ENCODE measurements at regions not wholly inside any gene's neighbourhood (a gene's known extent, or its start where the extent isn't known, plus 50 kb on each side); places are given as distances from the start of the nearest gene placed in this dataset.
"Not testable (repeated sequence)": the region's sequence is repeated elsewhere in the genome, so short reads cannot be mapped to it uniquely, and the experiment has no call there.

GRCh38 chr17:22102177-22102576 lies 409.9 kb downstream of the KCNJ18 start:
- Histone ChIP-seq H3K4me3 (no peak overlapping the region), H2AFZ (no peak overlapping the region), H3F3A (ENCODE audit: insufficient read depth, low read depth) (no peaks in the 10 kb centered on the region), H3K4me2 (no peak overlapping the region), H3K27me3 (ENCODE audit: insufficient read depth, low read depth) (no peaks in the 10 kb centered on the region), H3K4me1 (replicated peaks; ENCODE audit: insufficient read depth) (no peaks in the 10 kb centered on the region), H3K36me3 (ENCODE audit: low read depth) (no peaks in the 10 kb centered on the region), H3K79me2 (ENCODE audit: low read depth) (no peaks in the 10 kb centered on the region), H3K9me2 (ENCODE audit: insufficient read depth) (no peaks in the 10 kb centered on the region), H3K9me3 (ENCODE audit: insufficient read depth, low read depth) (no peaks in the 10 kb centered on the region), H3K27ac (no peak overlapping the region), H4K20me1 (ENCODE audit: insufficient read depth) (no peaks in the 10 kb centered on the region)
- POLR2A ChIA-PET (ENCODE audit: unreplicated experiment) = interaction anchor here (0.6 kb wide), 1 partner anchor 579 kb away, joined by 3 read pairs; no protein-coding TSS in a partner anchor
- no peak for DNase-seq
- CTCF ChIA-PET = no interaction called here
- BruUV-seq (replicated peaks) = no TSS peak
- intact Hi-C loops (cut with micrococcal nuclease; ENCODE audit: unreplicated experiment) = no loop called here
- no peak for TF ChIP-seq EZH2 (IDR thresholded peaks at IDR 0.05; ENCODE audit: low read depth)

GRCh38 chr17:22116720-22117119 lies 424.4 kb downstream of the KCNJ18 start:
- H3K27me3 ChIP-seq (ENCODE audit: insufficient read depth, low read depth); H3K4me2 ChIP-seq; H3K4me1 ChIP-seq (replicated peaks; ENCODE audit: insufficient read depth): not testable (repeated sequence)

GRCh38 chr17:22117401-22117800 lies 425.1 kb downstream of the KCNJ18 start:
- BruUV-seq (replicated peaks); H2AFZ ChIP-seq: not testable (repeated sequence)

More at GRCh38 chr17:22116720-22117119, 424.4 kb downstream of the KCNJ18 start:
- H3K4me3 ChIP-seq; BruUV-seq (replicated peaks); H3K79me2 ChIP-seq (ENCODE audit: low read depth); DNase-seq; intact Hi-C loops (cut with micrococcal nuclease; ENCODE audit: unreplicated experiment); CTCF ChIA-PET; H2AFZ ChIP-seq; H3F3A ChIP-seq (ENCODE audit: insufficient read depth, low read depth); H3K27ac ChIP-seq; H3K36me3 ChIP-seq (ENCODE audit: low read depth); POLR2A ChIA-PET (ENCODE audit: unreplicated experiment); H3K9me2 ChIP-seq (ENCODE audit: insufficient read depth); H3K9me3 ChIP-seq (ENCODE audit: insufficient read depth, low read depth); H4K20me1 ChIP-seq (ENCODE audit: insufficient read depth): not testable (repeated sequence)

GRCh38 chr17:22119016-22119415 lies 426.7 kb downstream of the KCNJ18 start:
- H2AFZ ChIP-seq; POLR2A ChIA-PET (ENCODE audit: unreplicated experiment); H3K9me3 ChIP-seq (ENCODE audit: insufficient read depth, low read depth); H3K27me3 ChIP-seq (ENCODE audit: insufficient read depth, low read depth); H3K4me3 ChIP-seq; H3K27ac ChIP-seq; BruUV-seq (replicated peaks); H3F3A ChIP-seq (ENCODE audit: insufficient read depth, low read depth); intact Hi-C loops (cut with micrococcal nuclease; ENCODE audit: unreplicated experiment); H3K36me3 ChIP-seq (ENCODE audit: low read depth); H3K4me1 ChIP-seq (replicated peaks; ENCODE audit: insufficient read depth); H3K79me2 ChIP-seq (ENCODE audit: low read depth); DNase-seq; CTCF ChIA-PET; H4K20me1 ChIP-seq (ENCODE audit: insufficient read depth); H3K4me2 ChIP-seq; H3K9me2 ChIP-seq (ENCODE audit: insufficient read depth): not testable (repeated sequence)

More at GRCh38 chr17:22117401-22117800, 425.1 kb downstream of the KCNJ18 start:
- H3K27me3 ChIP-seq (ENCODE audit: insufficient read depth, low read depth); H3K4me2 ChIP-seq; H3K4me1 ChIP-seq (replicated peaks; ENCODE audit: insufficient read depth); H3K27ac ChIP-seq; DNase-seq; H4K20me1 ChIP-seq (ENCODE audit: insufficient read depth); H3K9me3 ChIP-seq (ENCODE audit: insufficient read depth, low read depth); H3K36me3 ChIP-seq (ENCODE audit: low read depth); H3K79me2 ChIP-seq (ENCODE audit: low read depth); POLR2A ChIA-PET (ENCODE audit: unreplicated experiment); H3K9me2 ChIP-seq (ENCODE audit: insufficient read depth); CTCF ChIA-PET; intact Hi-C loops (cut with micrococcal nuclease; ENCODE audit: unreplicated experiment); H3F3A ChIP-seq (ENCODE audit: insufficient read depth, low read depth); H3K4me3 ChIP-seq: not testable (repeated sequence)

GRCh38 chr17:22119751-22120150 lies 427.4 kb downstream of the KCNJ18 start:
- DNase-seq; H3K4me2 ChIP-seq; H3K9me2 ChIP-seq (ENCODE audit: insufficient read depth); H3K9me3 ChIP-seq (ENCODE audit: insufficient read depth, low read depth); BruUV-seq (replicated peaks); H3K79me2 ChIP-seq (ENCODE audit: low read depth); H3K27ac ChIP-seq; H3K4me3 ChIP-seq; POLR2A ChIA-PET (ENCODE audit: unreplicated experiment); H3K27me3 ChIP-seq (ENCODE audit: insufficient read depth, low read depth); H4K20me1 ChIP-seq (ENCODE audit: insufficient read depth); H3K4me1 ChIP-seq (replicated peaks; ENCODE audit: insufficient read depth); intact Hi-C loops (cut with micrococcal nuclease; ENCODE audit: unreplicated experiment); CTCF ChIA-PET; H2AFZ ChIP-seq; H3F3A ChIP-seq (ENCODE audit: insufficient read depth, low read depth); H3K36me3 ChIP-seq (ENCODE audit: low read depth): not testable (repeated sequence)
